Liver (tissue), 3 donors: ENCODE measurements at regions not wholly inside any gene's neighbourhood (a gene's known extent, or its start where the extent isn't known, plus 50 kb on each side); places are given as distances from the start of the nearest gene placed in this dataset.

ENCODE experiments used
- ATF3 ChIP-seq: IDR thresholded peaks from 2 replicates; pipeline ENCODE4 v1.6.1; 2016; ENCODE audit warnings: antibody characterized with exemption
- CTCF ChIP-seq: fragments of 150-350 bp; IDR thresholded peaks from 2 replicates; pipeline ENCODE4 v1.5.1; 2017; ENCODE audit warnings: improper control_type of control experiment, low read depth, low read length; ENCODE audit not compliant: missing input control
- GABPA ChIP-seq, 2 donors: IDR thresholded peaks in 1 of 2; conservative IDR thresholded peaks in 1 of 2; 2 replicates each; pipeline ENCODE4 v1.6.1; 2016; ENCODE audit warnings: antibody characterized with exemption in 2 of 2, mild to moderate bottlenecking in 1 of 2, moderate library complexity in 1 of 2
- HNF4G ChIP-seq: IDR thresholded peaks from 2 replicates; pipeline ENCODE4 v1.6.1; 2016; ENCODE audit warnings: antibody characterized with exemption
- MAX ChIP-seq: IDR thresholded peaks from 2 replicates; pipeline ENCODE4 v1.6.1; 2016; ENCODE audit warnings: antibody characterized with exemption
- RAD21 ChIP-seq, 2 donors: IDR thresholded peaks; 2 replicates each; pipeline ENCODE4 v1.6.1; 2016; ENCODE audit warnings: antibody characterized with exemption in 2 of 2, mild to moderate bottlenecking in 2 of 2
- REST ChIP-seq: IDR thresholded peaks from 2 replicates; pipeline ENCODE4 v1.6.1; 2016; ENCODE audit warnings: antibody characterized with exemption, mild to moderate bottlenecking
- RXRA ChIP-seq, 2 donors: IDR thresholded peaks; 2 replicates each; pipeline ENCODE4 v1.6.1; 2017 to 2018; ENCODE audit warnings: antibody characterized with exemption in 2 of 2, mild to moderate bottlenecking in 1 of 2
- SP1 ChIP-seq: IDR thresholded peaks from 2 replicates; pipeline ENCODE4 v1.6.1; 2018; ENCODE audit warnings: antibody characterized with exemption, mild to moderate bottlenecking
- TAF1 ChIP-seq: conservative IDR thresholded peaks from 2 replicates; pipeline ENCODE4 v1.6.1; 2016; ENCODE audit warnings: antibody characterized with exemption, mild to moderate bottlenecking
- donor health status: healthy.
- donor health status: healthy.

GRCh38 chr15:77898811-77899730 is 178.4 kb downstream of the TBC1D2B start:
- no peak for TF ChIP-seq MAX
- no peak for TF ChIP-seq CTCF
- TF ChIP-seq RXRA (IDR thresholded peaks at IDR 0.05) = no peak
- no peak for TF ChIP-seq REST
- no peak for TF ChIP-seq SP1
- no peak for TF ChIP-seq HNF4G
- TF ChIP-seq TAF1 = no peak
- no peak for TF ChIP-seq ATF3
- TF ChIP-seq GABPA (IDR thresholded peaks at IDR 0.05 in 1 of 2, conservative IDR thresholded peaks at IDR 0.05 in 1 of 2) = no peak
- TF ChIP-seq RAD21 (IDR thresholded peaks at IDR 0.05) = no peak
